ENCODE measurements at regions not wholly inside any gene's neighbourhood (a gene's known extent, or its start where the extent isn't known, plus 50 kb on each side); places are given as distances from the start of the nearest gene placed in this dataset.

- Histone ChIP-seq H3K9ac (ENCODE audit: low read length in 5 of 5) (no peak overlapping the region), H3K4me1 (ENCODE audit: control insufficient read depth in 5 of 5, insufficient read depth in 5 of 5, low read length in 5 of 5) (no peaks in the 10 kb centered on the region), H3K36me3 (ENCODE audit: control insufficient read depth in 5 of 5, insufficient read depth in 5 of 5, low read length in 5 of 5) (no peaks in the 10 kb centered on the region), H3K27me3 (ENCODE audit: control insufficient read depth in 5 of 5, insufficient read depth in 4 of 5, low read length in 5 of 5) (no peaks in the 10 kb centered on the region), H3K9me3 (ENCODE audit: control insufficient read depth in 5 of 5, low read length in 5 of 5) (peaks cover 0 to 20% (median 18%) of the 10 kb centered on the region in 5 donors), H3K27ac (ENCODE audit: low read depth, low read length) (no peak overlapping the region), H3K4me3 (ENCODE audit: low read depth in 1 of 5, low read length in 5 of 5) (no peak overlapping the region)
Measured at GRCh38 chr20:24896984-24897383, 52.1 kb upstream of the CST7 start.

- no peaks in the 10 kb centered on the region for H3K36me3 ChIP-seq (ENCODE audit: control insufficient read depth in 5 of 5, insufficient read depth in 5 of 5, low read length in 5 of 5)
- no peak overlapping the region for H3K9ac ChIP-seq (ENCODE audit: low read length in 5 of 5)
- H3K4me1 ChIP-seq (ENCODE audit: control insufficient read depth in 5 of 5, insufficient read depth in 5 of 5, low read length in 5 of 5) = no peaks in the 10 kb centered on the region
- no peak overlapping the region for H3K4me3 ChIP-seq (ENCODE audit: low read depth in 1 of 5, low read length in 5 of 5)
- no peaks in the 10 kb centered on the region for H3K27me3 ChIP-seq (ENCODE audit: control insufficient read depth in 5 of 5, insufficient read depth in 4 of 5, low read length in 5 of 5)
- H3K27ac ChIP-seq (ENCODE audit: low read depth, low read length) = no peak overlapping the region
- H3K9me3 ChIP-seq (ENCODE audit: control insufficient read depth in 5 of 5, low read length in 5 of 5) = peaks cover 0 to 20% (median 18%) of the 10 kb centered on the region in 5 donors
Measured at GRCh38 chr20:24897974-24898373, 51.1 kb upstream of the CST7 start.

- Histone ChIP-seq H3K4me3 (ENCODE audit: low read depth in 1 of 5, low read length in 5 of 5) (no peak overlapping the region), H3K4me1 (ENCODE audit: control insufficient read depth in 5 of 5, insufficient read depth in 5 of 5, low read length in 5 of 5) (no peaks in the 10 kb centered on the region), H3K9me3 (ENCODE audit: control insufficient read depth in 5 of 5, low read length in 5 of 5) (peaks cover 0 to 20% (median 18%) of the 10 kb centered on the region in 5 donors), H3K36me3 (ENCODE audit: control insufficient read depth in 5 of 5, insufficient read depth in 5 of 5, low read length in 5 of 5) (no peaks in the 10 kb centered on the region), H3K9ac (ENCODE audit: low read length in 5 of 5) (no peak overlapping the region), H3K27me3 (ENCODE audit: control insufficient read depth in 5 of 5, insufficient read depth in 4 of 5, low read length in 5 of 5) (no peaks in the 10 kb centered on the region), H3K27ac (ENCODE audit: low read depth, low read length) (no peak overlapping the region)
Measured at GRCh38 chr20:24899153-24899552, 49.9 kb upstream of the CST7 start.
